ENCODE measurements at regions not wholly inside any gene's neighbourhood (a gene's known extent, or its start where the extent isn't known, plus 50 kb on each side); places are given as distances from the start of the nearest gene placed in this dataset.

DNA sequence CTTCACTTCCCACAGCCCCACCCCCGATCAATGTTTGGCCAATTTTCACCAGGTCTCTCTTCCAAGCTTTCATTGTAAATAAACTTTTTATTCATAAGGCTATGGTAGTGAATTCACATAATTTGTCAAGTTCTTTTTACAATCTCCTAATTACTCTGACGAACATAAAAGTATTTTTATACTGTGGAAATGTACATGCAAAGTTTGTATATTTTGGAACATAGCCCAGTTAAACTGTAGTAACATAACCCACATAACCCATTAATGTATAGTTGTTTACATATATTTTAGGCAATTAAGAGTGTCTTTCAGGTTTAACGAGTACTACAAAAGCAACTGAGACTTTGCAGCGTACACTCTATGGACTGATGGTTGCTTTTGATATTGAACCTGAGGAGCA is 228.3 kb upstream of the ERBB4 start:
- no peak for TF ChIP-seq MCM5 (IDR thresholded peaks at IDR 0.05; ENCODE audit: low read depth)
- no peak for TF ChIP-seq ESRRB (CRISPR knock-in tag; IDR thresholded peaks at IDR 0.05; ENCODE audit: borderline replicate concordance)
- no peak for TF ChIP-seq EP400 (IDR thresholded peaks at IDR 0.05)
- TF ChIP-seq SRSF3 (IDR thresholded peaks at IDR 0.05; ENCODE audit: insufficient read depth, low read length): no peak
- TF ChIP-seq, protein P1, sequence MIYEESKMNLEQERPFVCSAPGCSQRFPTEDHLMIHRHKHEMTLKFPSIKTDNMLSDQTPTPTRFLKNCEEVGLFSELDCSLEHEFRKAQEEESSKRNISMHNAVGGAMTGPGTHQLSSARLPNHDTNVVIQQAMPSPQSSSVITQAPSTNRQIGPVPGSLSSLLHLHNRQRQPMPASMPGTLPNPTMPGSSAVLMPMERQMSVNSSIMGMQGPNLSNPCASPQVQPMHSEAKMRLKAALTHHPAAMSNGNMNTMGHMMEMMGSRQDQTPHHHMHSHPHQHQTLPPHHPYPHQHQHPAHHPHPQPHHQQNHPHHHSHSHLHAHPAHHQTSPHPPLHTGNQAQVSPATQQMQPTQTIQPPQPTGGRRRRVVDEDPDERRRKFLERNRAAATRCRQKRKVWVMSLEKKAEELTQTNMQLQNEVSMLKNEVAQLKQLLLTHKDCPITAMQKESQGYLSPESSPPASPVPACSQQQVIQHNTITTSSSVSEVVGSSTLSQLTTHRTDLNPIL (CRISPR knock-in tag; IDR thresholded peaks at IDR 0.05): no peak
- H3K27ac ChIP-seq (ENCODE audit: extremely low read depth, low read depth, low read length): no peak overlapping the region
- no peak overlapping the region for H3K4me3 ChIP-seq
- no TSS peak for BruUV-seq (replicated peaks)
- ATAC-seq: no peak
- ChIA-PET CTCF (ENCODE audit: low intra/inter-chr PET ratio) (no interaction called here), POLR2A (no interaction called here)
- WGBS (ENCODE audit: insufficient coverage, low coverage, missing lambda C conversion rate): 2% methylated on average over 4 of the region's 4 CpGs
- intact Hi-C loops (cut with micrococcal nuclease): no loop called here
- no peaks in the 10 kb centered on the region for H3K36me3 ChIP-seq (ENCODE audit: control insufficient read depth, insufficient read depth, low read length)
- no peak overlapping the region for H3K4me2 ChIP-seq (ENCODE audit: insufficient read depth, low read length)
- H2AFZ ChIP-seq (ENCODE audit: low read depth, low read length): no peak overlapping the region
- FAIRE-seq: no peak
- H4K20me1 ChIP-seq (replicated peaks; ENCODE audit: control insufficient read depth, insufficient read depth, low read length): no peaks in the 10 kb centered on the region
- in situ Hi-C loops (cut with MboI): no loop called here
- H3K9me3 ChIP-seq (replicated peaks; ENCODE audit: control insufficient read depth, insufficient read depth, low read depth, low read length): no peaks in the 10 kb centered on the region
- no peaks in the 10 kb centered on the region for H3K27me3 ChIP-seq (ENCODE audit: control insufficient read depth in 2 of 2, insufficient read depth in 2 of 2, low read length in 2 of 2)
- H3K4me1 ChIP-seq (replicated peaks in 1 of 2; ENCODE audit: control insufficient read depth in 2 of 2, insufficient read depth in 2 of 2, low read length in 2 of 2): no peaks in the 10 kb centered on the region
- no peaks in the 10 kb centered on the region for H3K79me2 ChIP-seq (ENCODE audit: control insufficient read depth, insufficient read depth, low read length)
- H3K9me1 ChIP-seq (ENCODE audit: control insufficient read depth, insufficient read depth, low read length): no peaks in the 10 kb centered on the region
- no peak overlapping the region for H3K9ac ChIP-seq (ENCODE audit: insufficient read depth in 1 of 2, low read depth in 2 of 2, low read length in 2 of 2)
- DNase-seq (ENCODE audit: extremely low read depth in 1 of 4, low spot score in 3 of 4): no peak

DNA sequence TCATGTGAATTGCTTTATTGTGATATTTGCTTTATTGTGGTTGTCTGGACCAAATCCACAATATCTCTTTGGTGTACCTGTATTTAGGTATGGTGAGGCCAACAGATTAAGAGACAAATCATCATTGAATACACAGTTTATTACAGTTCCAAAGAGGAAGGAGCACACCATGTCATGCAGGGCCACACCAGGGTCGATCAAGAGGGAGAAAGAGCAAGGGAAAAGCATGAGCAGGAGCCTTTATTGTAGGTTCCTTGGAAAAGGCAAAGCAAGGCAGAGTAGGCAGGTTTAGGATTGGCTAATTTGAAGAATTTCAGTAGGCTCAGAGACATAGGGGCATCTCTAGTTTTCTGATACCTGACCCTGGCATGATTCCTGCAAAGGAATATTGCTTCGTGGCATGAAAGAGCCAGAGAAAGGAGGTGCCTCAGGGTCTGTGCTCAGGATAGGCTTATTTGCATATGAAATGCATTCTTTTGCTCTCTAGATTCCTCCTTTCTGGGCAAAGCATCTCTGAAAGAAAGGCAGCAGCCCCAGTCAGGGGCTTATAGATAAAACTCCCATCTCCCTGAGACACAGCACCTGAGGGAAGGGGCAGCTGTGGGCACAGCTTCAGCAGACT is 214.2 kb upstream of the ERBB4 start:
- in situ Hi-C loops (cut with MboI) (no loop called here), intact Hi-C loops (cut with micrococcal nuclease) (no loop called here)
- TF ChIP-seq TEAD1 (CRISPR knock-in tag; IDR thresholded peaks at IDR 0.05) (no peak), RBM34 (IDR thresholded peaks at IDR 0.05; ENCODE audit: borderline replicate concordance, insufficient read depth, low read length) (no peak), EWSR1 (IDR thresholded peaks at IDR 0.05; ENCODE audit: borderline replicate concordance, low read depth, partially characterized antibody) (no peak), MCM3 (IDR thresholded peaks at IDR 0.05) (no peak), NR2C2 (CRISPR knock-in tag; IDR thresholded peaks at IDR 0.05) (no peak), NR2C2 (tag; IDR thresholded peaks at IDR 0.05) (no peak), DMBX1 (CRISPR knock-in tag; IDR thresholded peaks at IDR 0.05; ENCODE audit: borderline replicate concordance) (no peak)
- TF ChIP-seq, protein P2, sequence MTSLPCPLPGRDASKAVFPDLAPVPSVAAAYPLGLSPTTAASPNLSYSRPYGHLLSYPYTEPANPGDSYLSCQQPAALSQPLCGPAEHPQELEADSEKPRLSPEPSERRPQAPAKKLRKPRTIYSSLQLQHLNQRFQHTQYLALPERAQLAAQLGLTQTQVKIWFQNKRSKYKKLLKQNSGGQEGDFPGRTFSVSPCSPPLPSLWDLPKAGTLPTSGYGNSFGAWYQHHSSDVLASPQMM (CRISPR knock-in tag; IDR thresholded peaks at IDR 0.05): no peak
- TF ChIP-seq, protein P3, sequence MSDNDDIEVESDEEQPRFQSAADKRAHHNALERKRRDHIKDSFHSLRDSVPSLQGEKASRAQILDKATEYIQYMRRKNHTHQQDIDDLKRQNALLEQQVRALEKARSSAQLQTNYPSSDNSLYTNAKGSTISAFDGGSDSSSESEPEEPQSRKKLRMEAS (CRISPR knock-in tag; IDR thresholded peaks at IDR 0.05): no peak

More for the DNA sequence above, 214.2 kb upstream of the ERBB4 start:
- DNase-seq (ENCODE audit: extremely low read depth in 1 of 4, low spot score in 3 of 4): no peak
- BruUV-seq (replicated peaks): no TSS peak
- FAIRE-seq: no peak
- Histone ChIP-seq H3K4me2 (ENCODE audit: insufficient read depth, low read length) (no peak overlapping the region), H3K9me1 (ENCODE audit: control insufficient read depth, insufficient read depth, low read length) (no peaks in the 10 kb centered on the region), H3K27ac (ENCODE audit: extremely low read depth, low read depth, low read length) (no peak overlapping the region), H3K36me3 (ENCODE audit: control insufficient read depth, insufficient read depth, low read length) (no peaks in the 10 kb centered on the region), H3K9ac (ENCODE audit: insufficient read depth in 1 of 2, low read depth in 2 of 2, low read length in 2 of 2) (no peak overlapping the region), H3K9me3 (replicated peaks; ENCODE audit: control insufficient read depth, insufficient read depth, low read depth, low read length) (no peaks in the 10 kb centered on the region), H3K27me3 (ENCODE audit: control insufficient read depth in 2 of 2, insufficient read depth in 2 of 2, low read length in 2 of 2) (no peaks in the 10 kb centered on the region), H4K20me1 (replicated peaks; ENCODE audit: control insufficient read depth, insufficient read depth, low read length) (no peaks in the 10 kb centered on the region), H3K79me2 (ENCODE audit: control insufficient read depth, insufficient read depth, low read length) (no peaks in the 10 kb centered on the region), H3K4me1 (replicated peaks in 1 of 2; ENCODE audit: control insufficient read depth in 2 of 2, insufficient read depth in 2 of 2, low read length in 2 of 2) (no peaks in the 10 kb centered on the region), H2AFZ (ENCODE audit: low read depth, low read length) (no peak overlapping the region), H3K4me3 (no peak overlapping the region)
- POLR2A ChIA-PET: no interaction called here
- 0% methylated on average over 2 of the region's 2 CpGs for WGBS (ENCODE audit: insufficient coverage, low coverage, missing lambda C conversion rate)
- no peak for ATAC-seq
- CTCF ChIA-PET (ENCODE audit: low intra/inter-chr PET ratio): no interaction called here

All from K562 (cell line).